Endothelial cell of umbilical vein (primary cell): ENCODE measurements at regions not wholly inside any gene's neighbourhood (a gene's known extent, or its start where the extent isn't known, plus 50 kb on each side); places are given as distances from the start of the nearest gene placed in this dataset.

Experiments used
- BruUV-seq: library from RNA; stranded (reverse); fragments of 400-500 nt; replicated peaks from 2 replicates; lab custom pipeline; 2021; lab: Mats Ljungman, UMichigan
- CTCF ChIA-PET: fragments of 300-600, 350-600 bp; sonication (Branson Sonifier 250); formaldehyde crosslinking; loops from one replicate; lab custom pipeline; 2021; ENCODE audit warnings: antibody characterized with exemption, inconsistent platforms; lab: Charles Lee
- POLR2A ChIA-PET: fragments of 300-600, 350-600 bp; sonication (Branson Sonifier 250); formaldehyde crosslinking; loops from one replicate; lab custom pipeline; 2021; ENCODE audit warnings: antibody characterized with exemption, inconsistent platforms; lab: Charles Lee
- DNase-seq: peaks from one replicate; pipeline ENCODE4 v3.0.0-alpha.2; 2011; ENCODE audit warnings: low read depth, low spot score
- FAIRE-seq: peaks from 2 replicates; lab custom pipeline; 2011; peaks lifted over from hg19 to GRCh38; lab: Jason Lieb, UNC
- H2AFZ ChIP-seq: 2 replicates; pipeline ENCODE4 v1.6.0; 2012; ENCODE audit warnings: low read depth, low read length, control low read depth, inconsistent platforms
- H3K27ac ChIP-seq: 2 replicates; pipeline ENCODE4 v1.5.1; 2011; ENCODE audit warnings: low read depth, mild to moderate bottlenecking, control low read depth, low read length, moderate library complexity; ENCODE audit not compliant: insufficient read depth
- H3K27me3 ChIP-seq, 2 experiments: 2 replicates each; pipeline versions ENCODE4 v1.6.0 to v1.6.1; 2011; ENCODE audit warnings: low read length in 2 of 2, mixed read lengths in 1 of 2; ENCODE audit not compliant: control insufficient read depth in 2 of 2, insufficient read depth in 2 of 2
- H3K36me3 ChIP-seq, 2 experiments: 2 replicates in 1 of 2; 3 replicates in 1 of 2; pipeline ENCODE4 v1.5.1; 2011; ENCODE audit warnings: low read length in 2 of 2, mild to moderate bottlenecking in 1 of 2, moderate library complexity in 1 of 2; ENCODE audit not compliant: control insufficient read depth in 2 of 2, insufficient read depth in 2 of 2; ENCODE audit errors: extremely low read depth in 1 of 2
- H3K4me1 ChIP-seq: 3 replicates; pipeline ENCODE4 v1.5.1; 2011; ENCODE audit warnings: mild to moderate bottlenecking, low read length; ENCODE audit not compliant: control insufficient read depth, insufficient read depth; ENCODE audit errors: extremely low read depth
- H3K4me2 ChIP-seq: 2 replicates; pipeline ENCODE4 v1.6.1; 2011; ENCODE audit warnings: low read length, control low read depth, mixed read lengths; ENCODE audit not compliant: insufficient read depth
- H3K4me3 ChIP-seq, 3 experiments: fragments of 200-600 bp in 1 of 3; sonication (generic), shearing (Covaris generic) in 1 of 3; replicated peaks in 1 of 3; 2 replicates each; pipeline ENCODE4 v1.5.1; 2011 to 2016; ENCODE audit warnings: control low read depth in 3 of 3, low read length in 3 of 3, mild to moderate bottlenecking in 2 of 3, inconsistent platforms in 1 of 3, low read depth in 1 of 3, moderate library complexity in 1 of 3; ENCODE audit not compliant: insufficient read depth in 1 of 3
- H3K79me2 ChIP-seq: 2 replicates; pipeline ENCODE4 v1.6.0; 2012; ENCODE audit warnings: low read length, inconsistent platforms; ENCODE audit not compliant: control insufficient read depth, insufficient read depth
- H3K9ac ChIP-seq: replicated peaks from 2 replicates; pipeline ENCODE3; 2011; ENCODE audit warnings: low read length, control low read depth; ENCODE audit not compliant: insufficient read depth; ENCODE audit errors: extremely low read depth
- H3K9me1 ChIP-seq: replicated peaks from 3 replicates; pipeline ENCODE4 v1.6.0; 2011; ENCODE audit warnings: mild to moderate bottlenecking, low read length; ENCODE audit not compliant: control insufficient read depth, insufficient read depth; ENCODE audit errors: extremely low read depth
- H3K9me3 ChIP-seq: replicated peaks from 2 replicates; pipeline ENCODE4 v1.5.1; 2012; ENCODE audit warnings: low read length, inconsistent platforms; ENCODE audit not compliant: control insufficient read depth, insufficient read depth
- H4K20me1 ChIP-seq: replicated peaks from 2 replicates; pipeline ENCODE3; 2011; ENCODE audit warnings: mild to moderate bottlenecking, low read length; ENCODE audit not compliant: control insufficient read depth, insufficient read depth; ENCODE audit errors: extremely low read depth
- EZH2 ChIP-seq: IDR thresholded peaks from 2 replicates; pipeline ENCODE4 v1.6.1; 2012; ENCODE audit warnings: borderline replicate concordance, low read depth, mild to moderate bottlenecking, moderate library complexity, low read length, inconsistent platforms; ENCODE audit not compliant: severe bottlenecking
- FOS ChIP-seq: IDR thresholded peaks from 2 replicates; pipeline ENCODE4 v1.6.1; 2011; ENCODE audit warnings: mild to moderate bottlenecking, low read length, moderate library complexity, borderline replicate concordance; ENCODE audit not compliant: insufficient read depth
- GATA2 ChIP-seq: IDR thresholded peaks from 2 replicates; pipeline ENCODE4 v1.7.0; 2011; ENCODE audit warnings: low read depth, mild to moderate bottlenecking, moderate library complexity, mixed read lengths, low read length; ENCODE audit not compliant: insufficient read length, insufficient read depth
- JUN ChIP-seq: IDR thresholded peaks from 2 replicates; pipeline ENCODE4 v1.6.1; 2011; ENCODE audit warnings: borderline replicate concordance, low read depth; ENCODE audit not compliant: insufficient read length, insufficient read depth
- MYC ChIP-seq: IDR thresholded peaks from one replicate; pipeline ENCODE4 v1.6.1; 2011; ENCODE audit warnings: mild to moderate bottlenecking, low read depth, low read length
- POLR2A ChIP-seq: IDR thresholded peaks from 2 replicates; pipeline ENCODE4 v1.6.1; 2012; ENCODE audit warnings: low read depth, mild to moderate bottlenecking, control low read depth, low read length
- POLR2AphosphoS5 ChIP-seq: IDR thresholded peaks from 2 replicates; pipeline ENCODE4 v1.6.1; 2012; ENCODE audit warnings: low read depth, mild to moderate bottlenecking, control low read depth, low read length, moderate library complexity; ENCODE audit not compliant: insufficient read depth
- dilution Hi-C: fragments of 300-500 bp; cut with MboI; formaldehyde crosslinking; loops from one replicate; pipeline ENCODE4 v1.15.0; 2019; ENCODE audit warnings: low sequenced_read_pairs; ENCODE audit not compliant: extremely low pct_ligation_motif_present
- intact Hi-C: fragments of 100-400 bp; cut with micrococcal nuclease; formaldehyde crosslinking; loops from one replicate; pipeline ENCODE4 v1.10.0; 2022
- TF ChIP-seq, protein P1 (sequence below), 2 donors: IDR thresholded peaks; 1 replicate in 1 of 2; 2 replicates in 1 of 2; pipeline ENCODE4 v1.5.1; 2011; ENCODE audit warnings: low read length in 2 of 2, mild to moderate bottlenecking in 2 of 2, moderate library complexity in 2 of 2, control low read depth in 1 of 2, inconsistent platforms in 1 of 2, low read depth in 1 of 2; ENCODE audit not compliant: insufficient read depth in 1 of 2; ENCODE audit errors: extremely low read depth in 1 of 2
- TF ChIP-seq, protein P2 (sequence below): IDR thresholded peaks from 2 replicates; pipeline ENCODE4 v1.6.1; 2011; ENCODE audit not compliant: insufficient read depth, insufficient read length

GRCh38 chr4:10371121-10371520, 86.1 kb downstream of the ZNF518B start:
- Histone ChIP-seq H2AFZ (no peak overlapping the region), H3K27me3 (no peaks in the 10 kb centered on the region), H3K4me3 (no peak overlapping the region), H3K27ac (no peak overlapping the region), H3K9me1 (no peaks in the 10 kb centered on the region), H3K36me3 (no peaks in the 10 kb centered on the region), H4K20me1 (no peaks in the 10 kb centered on the region), H3K9me3 (no peaks in the 10 kb centered on the region), H3K4me1 (no peaks in the 10 kb centered on the region), H3K9ac (no peak overlapping the region), H3K4me2 (no peak overlapping the region), H3K79me2 (no peaks in the 10 kb centered on the region)
- no TSS peak for BruUV-seq
- POLR2A ChIA-PET: no interaction called here
- DNase-seq (no peak), FAIRE-seq (no peak)
- TF ChIP-seq MYC (no peak), EZH2 (no peak), FOS (no peak), JUN (no peak), GATA2 (no peak), POLR2AphosphoS5 (no peak), POLR2A (no peak)
- TF ChIP-seq, protein P1, sequence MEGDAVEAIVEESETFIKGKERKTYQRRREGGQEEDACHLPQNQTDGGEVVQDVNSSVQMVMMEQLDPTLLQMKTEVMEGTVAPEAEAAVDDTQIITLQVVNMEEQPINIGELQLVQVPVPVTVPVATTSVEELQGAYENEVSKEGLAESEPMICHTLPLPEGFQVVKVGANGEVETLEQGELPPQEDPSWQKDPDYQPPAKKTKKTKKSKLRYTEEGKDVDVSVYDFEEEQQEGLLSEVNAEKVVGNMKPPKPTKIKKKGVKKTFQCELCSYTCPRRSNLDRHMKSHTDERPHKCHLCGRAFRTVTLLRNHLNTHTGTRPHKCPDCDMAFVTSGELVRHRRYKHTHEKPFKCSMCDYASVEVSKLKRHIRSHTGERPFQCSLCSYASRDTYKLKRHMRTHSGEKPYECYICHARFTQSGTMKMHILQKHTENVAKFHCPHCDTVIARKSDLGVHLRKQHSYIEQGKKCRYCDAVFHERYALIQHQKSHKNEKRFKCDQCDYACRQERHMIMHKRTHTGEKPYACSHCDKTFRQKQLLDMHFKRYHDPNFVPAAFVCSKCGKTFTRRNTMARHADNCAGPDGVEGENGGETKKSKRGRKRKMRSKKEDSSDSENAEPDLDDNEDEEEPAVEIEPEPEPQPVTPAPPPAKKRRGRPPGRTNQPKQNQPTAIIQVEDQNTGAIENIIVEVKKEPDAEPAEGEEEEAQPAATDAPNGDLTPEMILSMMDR (IDR thresholded peaks at IDR 0.05; ENCODE audit: extremely low read depth in 1 of 2, insufficient read depth in 1 of 2, low read depth in 1 of 2, low read length in 2 of 2): no peak
- TF ChIP-seq, protein P2, sequence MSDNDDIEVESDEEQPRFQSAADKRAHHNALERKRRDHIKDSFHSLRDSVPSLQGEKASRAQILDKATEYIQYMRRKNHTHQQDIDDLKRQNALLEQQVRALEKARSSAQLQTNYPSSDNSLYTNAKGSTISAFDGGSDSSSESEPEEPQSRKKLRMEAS: no peak
- intact Hi-C loops: no loop called here
- dilution Hi-C loops: no loop called here
- CTCF ChIA-PET: no interaction called here
